Stimulated activated CD8-positive, alpha-beta memory T cell treated with anti-CD3 and anti-CD28 coated beads, Interleukin-12 subunit alpha, Interleukin-12 subunit beta, amount 100 ng/mL, for 4 hours (primary cell): ENCODE measurements at regions not wholly inside any gene's neighbourhood (a gene's known extent, or its start where the extent isn't known, plus 50 kb on each side); places are given as distances from the start of the nearest gene placed in this dataset.
"Not testable (repeated sequence)": the region's sequence is repeated elsewhere in the genome, so short reads cannot be mapped to it uniquely, and the experiment has no call there.

Source experiments
- DNase-seq: peaks from one replicate; pipeline ENCODE4 v3.0.0-alpha.2; 2020; ENCODE audit warnings: low read depth

DNA sequence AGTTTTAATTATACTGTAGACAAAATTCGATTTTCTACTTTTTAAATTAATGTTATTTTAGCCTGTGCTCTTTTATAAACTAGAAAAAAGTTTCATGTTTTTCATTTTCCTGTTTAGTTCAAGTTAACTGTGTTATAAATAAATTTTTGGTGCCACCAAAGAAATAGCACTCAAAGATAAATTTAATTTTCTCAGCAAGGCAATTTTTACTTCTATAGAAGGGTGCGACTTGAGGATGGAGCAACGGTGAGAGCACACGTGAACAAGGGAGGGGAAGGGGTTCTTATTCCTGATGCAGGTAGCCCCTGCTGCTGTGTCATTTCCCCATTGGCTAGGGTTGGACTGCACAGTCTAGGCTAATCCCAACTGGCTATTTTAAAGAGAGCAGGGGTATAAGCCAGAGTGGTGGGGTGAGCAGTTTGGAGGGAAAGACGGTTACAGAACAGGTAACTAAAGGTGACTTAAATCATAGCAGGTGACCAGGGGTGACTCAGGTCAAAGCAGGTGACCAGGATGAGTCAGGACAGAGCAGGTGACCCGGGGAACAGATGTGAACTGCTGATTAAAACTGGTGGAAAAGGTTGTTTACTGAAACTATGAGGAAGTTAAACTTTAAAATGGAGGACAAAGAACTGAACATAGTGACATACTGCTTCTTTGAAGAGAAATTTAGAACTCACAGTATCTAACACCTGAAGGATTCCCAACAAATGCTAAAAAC, 104.6 kb upstream of the GPBP1 start:
- DNase-seq, result no peak

DNA sequence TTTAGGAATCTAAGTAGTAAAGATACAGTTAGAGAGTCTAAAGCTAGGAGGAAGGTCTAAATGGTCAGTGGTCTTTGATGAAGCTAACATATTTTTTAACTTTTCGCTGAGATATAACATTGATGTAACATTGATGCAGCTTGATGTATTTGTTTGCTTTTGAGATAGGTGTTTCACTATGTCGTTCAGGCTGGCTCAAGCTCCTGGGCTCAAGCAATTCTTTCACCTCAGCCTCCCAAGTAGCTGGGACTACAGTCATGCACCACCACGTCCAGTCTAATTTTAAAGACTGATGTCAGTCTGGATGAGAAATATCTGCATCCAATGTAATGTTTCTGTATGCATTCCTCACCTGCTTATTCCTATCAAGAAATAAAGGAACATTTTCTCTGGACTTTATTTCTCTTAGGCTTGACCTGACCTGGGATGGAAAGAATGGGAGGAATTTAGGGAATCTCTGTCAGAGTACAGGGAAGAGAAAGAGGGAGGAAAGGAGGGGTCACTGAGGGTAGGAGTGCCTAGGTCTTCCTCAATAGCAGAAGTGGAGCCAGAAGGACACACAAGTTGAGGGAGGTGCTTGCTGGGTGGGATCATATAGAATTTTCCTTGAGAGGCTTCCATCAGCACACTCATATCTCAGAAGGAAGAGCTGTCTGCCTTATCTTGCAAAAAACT, 101.5 kb upstream of the GPBP1 start:
- no peak for DNase-seq

DNA sequence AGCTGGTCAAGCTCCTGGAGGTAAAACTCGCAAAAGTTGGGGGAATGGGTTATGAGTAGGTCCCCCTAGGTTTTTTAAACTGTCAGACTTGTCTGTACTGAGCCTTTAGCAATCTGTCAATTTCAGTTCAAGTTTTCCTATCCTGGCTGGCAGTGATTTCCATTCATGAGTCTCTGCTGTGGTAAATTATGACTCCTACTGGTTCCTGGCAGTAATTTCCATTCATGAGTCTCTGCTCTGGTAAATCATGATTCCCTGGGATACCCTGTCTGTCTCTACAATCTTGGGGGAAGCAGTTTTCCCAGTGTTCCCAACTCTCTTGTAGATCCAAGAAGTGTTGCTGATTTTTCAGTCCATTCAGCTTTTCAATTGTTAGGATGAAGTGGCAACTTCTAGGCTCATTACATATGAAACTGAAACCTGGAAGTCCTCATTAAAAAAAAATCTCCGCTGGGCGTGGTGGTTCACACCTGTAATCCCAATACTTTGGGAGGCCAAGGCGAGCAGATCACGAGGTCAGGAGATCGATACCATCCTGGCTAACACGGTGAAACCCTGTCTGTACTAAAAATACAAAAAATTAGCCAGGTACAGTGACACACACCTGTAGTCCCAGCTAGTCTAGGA, 91.3 kb upstream of the GPBP1 start:
- no peak for DNase-seq

DNA sequence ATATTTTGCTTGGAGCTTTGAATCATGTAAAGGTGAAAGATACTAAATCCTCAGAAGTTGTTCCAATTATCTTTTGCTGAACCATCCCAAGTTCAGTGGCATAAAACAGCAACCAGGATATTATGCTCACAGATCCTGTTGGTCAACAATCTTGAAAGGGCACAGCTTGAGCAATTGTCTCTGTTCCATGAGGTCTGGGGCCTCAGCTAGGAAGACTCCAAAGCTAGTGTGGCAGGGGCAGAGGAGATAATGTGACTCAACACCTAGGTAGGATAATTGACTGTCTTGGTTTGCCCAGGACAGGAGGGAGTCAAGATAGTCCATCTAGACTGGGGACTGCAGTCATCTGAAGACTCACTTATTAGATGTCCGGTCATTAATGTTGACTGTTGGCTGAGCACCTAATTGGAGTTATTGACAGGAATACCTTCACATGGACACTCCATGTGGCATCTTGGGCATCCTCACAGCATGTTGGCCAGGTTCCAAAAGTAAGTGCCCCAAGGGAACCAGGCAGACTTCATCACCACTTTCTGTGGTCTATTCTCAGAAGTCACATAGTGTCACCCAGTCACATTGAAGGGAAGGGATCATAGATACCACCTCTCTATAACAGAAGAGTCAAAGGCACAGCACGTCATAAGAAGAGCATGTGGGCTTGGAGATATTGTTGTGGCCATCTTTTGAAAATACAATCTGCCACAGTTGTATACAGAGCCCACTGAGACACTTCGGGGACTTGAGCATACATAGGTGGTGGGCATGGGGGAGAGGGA, 88.4 kb upstream of the GPBP1 start:
- no peak for DNase-seq

DNA sequence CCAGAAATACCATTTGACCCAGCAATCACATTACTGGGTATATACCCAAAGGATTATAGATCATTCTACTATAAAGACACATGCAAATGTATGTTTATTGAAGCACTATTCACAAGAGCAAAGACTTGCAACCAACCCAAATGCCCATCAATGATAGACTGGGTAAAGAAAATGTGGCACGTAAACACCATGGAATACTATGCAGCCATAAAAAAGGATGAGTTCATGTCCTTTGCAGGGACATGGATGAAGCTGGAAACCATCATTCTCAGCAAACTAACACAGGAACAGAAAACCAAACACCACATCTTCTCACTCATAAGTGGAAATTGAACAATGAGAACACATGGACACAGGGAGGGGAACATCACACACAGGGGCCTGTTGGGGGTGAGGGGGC, 85.9 kb upstream of the GPBP1 start:
- DNase-seq, result not testable (repeated sequence)

DNA sequence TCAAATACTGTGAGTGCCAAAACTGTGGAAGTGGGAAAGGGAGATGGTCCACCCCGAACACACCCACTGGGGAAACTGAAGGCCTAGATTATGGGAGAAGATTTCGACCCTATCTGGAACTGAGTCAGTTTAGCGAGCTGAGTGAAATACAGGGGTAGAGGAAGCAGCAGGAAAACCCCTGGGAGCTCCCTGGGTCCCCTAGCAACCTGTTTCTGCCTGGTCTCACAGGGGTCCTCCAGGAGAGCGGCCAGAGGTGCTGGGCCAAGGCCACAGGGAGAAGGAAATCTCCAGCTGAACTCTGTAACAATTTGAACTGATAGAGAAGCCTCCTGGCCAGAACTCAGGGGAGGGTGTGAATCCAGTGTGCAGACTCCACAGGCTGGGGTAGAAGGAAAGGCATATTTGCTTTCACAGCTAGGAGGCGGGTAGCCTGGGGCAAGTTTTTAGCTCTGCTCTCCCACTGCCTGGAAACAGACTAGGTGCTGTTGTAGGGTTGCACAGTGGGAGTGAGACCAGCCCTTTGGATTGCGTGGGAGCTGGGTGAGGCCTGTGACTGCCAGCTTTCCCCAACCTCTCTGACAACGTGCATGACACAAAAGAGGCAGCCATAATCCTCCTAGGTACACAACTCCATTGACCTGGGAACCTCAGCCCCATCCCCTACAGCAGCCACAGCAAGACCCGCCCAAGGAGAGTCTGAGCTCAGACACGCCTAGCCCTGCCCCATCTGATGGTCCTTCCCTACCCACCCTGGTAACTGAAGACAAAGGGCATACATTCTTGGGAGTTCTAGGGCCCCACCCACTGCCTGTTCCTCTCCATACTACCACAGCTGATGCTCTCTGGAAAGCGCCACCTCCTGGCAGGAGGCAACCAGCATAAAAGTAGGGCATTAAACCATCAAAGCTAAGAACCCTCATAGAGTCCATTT, 78.8 kb upstream of the GPBP1 start:
- no peak for DNase-seq

DNA sequence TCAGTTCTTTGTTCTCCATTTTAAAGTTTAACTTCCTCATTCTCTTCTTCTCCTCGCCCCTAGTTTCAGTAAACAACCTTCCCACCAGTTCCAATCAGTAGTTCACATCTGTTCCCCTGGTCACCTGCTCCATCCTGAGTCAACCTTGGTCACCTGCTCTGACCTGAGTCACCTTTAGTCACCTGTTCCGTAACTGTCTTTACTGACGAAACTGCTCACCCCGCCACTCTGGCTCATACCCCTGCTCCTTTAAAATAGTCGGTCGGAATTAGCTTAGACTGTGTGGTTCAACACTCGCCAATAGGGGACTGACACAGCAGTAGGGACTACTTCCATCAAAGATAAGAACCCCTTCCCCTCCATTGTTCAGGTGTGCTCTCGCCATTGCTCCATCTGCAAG, 76.3 kb upstream of the GPBP1 start:
- no peak for DNase-seq

DNA sequence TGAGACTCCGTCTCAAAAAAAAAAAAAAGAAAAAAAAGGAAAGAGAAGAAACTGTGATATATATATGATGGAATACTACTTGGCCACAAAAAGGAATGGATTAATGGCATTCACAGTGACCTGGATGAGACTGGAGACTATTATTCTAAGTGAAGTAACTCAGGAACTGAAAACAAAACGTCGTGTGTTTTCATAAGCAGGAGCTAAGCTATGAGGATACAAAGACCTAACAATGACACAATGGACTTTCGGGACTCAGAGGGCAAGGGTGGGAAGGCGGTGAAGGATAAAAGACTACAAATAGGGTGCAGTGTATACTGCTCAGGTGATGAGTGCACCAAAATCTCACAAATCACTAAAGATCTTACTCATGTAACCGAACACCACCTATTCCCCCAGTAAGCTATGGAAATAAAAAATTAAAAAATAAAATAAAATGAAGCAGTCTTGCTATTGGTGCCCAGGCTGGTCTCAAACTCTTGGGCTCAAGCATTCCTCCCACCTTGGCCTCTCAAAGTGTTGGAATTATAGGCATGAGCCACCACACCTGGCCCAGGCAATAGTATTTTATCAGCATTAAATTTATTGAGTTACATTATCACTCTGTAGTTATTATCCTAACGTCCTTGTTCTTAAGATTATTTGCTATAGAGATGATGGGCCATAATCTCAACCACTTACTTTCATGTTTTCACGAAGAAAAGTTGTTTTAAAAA, 71.5 kb upstream of the GPBP1 start:
- DNase-seq, result no peak

DNA sequence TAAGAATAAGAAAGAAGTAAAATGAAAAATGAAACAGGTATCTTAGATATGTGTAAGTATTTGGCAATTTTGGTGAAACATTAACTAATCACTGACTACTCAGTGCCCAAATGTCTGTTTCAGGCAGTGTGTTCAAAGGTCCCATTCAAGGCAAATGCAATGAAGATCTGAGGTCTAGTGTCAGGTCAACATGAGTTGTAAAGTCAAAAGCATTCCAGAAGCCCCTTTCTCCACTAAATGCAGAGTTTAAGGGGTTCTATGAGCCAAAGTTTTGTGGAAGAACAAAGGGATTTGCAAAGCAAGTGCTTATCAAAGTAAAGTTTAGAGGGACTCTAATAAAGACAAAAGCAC, 71.0 kb upstream of the GPBP1 start:
- no peak for DNase-seq

DNA sequence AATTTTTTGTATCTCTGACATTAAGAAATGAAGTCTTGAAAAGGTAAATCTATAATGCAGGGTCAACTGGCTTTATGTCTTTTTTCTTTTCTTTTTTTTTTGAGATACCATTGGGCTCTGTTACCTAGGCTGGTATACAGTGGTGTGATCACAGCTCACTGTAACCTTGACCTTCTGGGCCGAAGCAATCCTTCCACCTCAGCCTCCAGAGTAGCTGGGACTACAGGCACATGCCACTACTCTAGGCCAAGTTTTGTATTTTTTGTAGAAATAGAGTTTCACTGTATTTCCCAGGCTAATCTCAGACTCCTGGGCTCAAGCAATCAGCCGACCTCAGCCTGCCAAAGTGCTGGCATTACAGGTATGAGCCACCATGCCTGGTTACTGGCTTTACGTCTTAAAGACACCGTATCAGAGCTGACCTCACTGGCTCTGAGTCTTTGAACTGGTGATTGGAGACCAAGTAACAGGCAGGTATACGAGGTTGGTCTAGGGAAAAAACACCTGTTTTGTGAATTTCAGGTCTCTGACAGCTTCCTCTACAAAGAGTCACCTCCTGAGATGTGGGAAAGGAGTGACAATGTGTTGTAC, 70.4 kb upstream of the GPBP1 start:
- no peak for DNase-seq

DNA sequence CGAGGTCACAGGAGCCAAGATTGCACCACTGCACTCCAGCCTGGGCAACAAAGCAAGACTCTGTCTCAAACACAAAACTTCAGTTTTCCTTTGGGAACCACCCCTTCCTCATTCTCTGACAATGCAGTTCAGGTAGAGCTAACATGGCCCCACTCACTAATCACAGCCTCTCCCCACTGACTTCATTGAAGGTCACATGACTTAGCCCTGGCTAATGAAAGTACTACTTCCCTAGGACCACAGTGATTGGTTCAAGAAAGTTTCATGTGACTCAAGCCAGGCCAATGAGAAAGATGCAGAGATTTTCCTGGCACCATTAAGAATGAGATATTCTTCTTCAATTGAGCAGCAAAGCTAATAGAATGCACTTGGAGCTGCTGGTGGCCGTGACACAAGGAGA, 67.2 kb upstream of the GPBP1 start:
- no peak for DNase-seq

DNA sequence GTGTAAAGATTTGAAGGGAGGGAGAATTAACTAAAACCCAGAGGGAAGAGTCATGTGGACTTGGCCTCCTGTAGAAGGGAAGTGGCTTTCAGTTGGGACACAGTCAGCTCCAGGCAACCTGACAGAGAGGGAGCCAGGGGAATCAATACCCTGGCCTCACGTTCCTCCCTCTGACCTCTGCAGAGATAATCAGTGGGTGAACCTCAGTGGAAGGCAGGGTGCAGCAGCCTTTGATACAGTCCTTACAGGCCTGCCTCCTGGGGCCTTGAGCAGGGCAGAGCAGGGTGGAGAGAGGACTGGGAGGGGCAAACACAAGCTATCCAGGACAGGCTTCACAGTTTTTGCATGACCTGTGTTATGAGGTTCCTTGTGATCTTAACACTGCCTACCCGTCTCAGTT, 61.9 kb upstream of the GPBP1 start:
- DNase-seq, result no peak

DNA sequence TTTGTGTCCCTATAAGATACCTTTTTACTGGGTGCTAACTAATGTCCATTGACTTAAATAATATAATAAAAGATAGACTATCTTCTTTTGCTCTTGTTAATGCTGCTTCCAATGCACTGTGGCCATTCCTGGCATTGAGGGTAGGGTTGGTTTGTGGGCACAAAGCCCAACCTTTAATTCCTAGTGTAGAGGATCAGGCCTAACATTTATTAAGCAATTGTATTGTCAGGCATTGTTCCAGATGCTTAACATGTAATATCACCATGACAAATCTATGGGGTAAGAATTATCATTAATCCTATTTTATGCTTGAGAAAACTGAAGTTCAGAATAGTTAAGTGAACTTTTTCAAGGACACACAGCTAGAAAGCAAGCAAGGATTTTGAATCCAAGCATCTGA, 60.4 kb upstream of the GPBP1 start:
- no peak for DNase-seq

DNA sequence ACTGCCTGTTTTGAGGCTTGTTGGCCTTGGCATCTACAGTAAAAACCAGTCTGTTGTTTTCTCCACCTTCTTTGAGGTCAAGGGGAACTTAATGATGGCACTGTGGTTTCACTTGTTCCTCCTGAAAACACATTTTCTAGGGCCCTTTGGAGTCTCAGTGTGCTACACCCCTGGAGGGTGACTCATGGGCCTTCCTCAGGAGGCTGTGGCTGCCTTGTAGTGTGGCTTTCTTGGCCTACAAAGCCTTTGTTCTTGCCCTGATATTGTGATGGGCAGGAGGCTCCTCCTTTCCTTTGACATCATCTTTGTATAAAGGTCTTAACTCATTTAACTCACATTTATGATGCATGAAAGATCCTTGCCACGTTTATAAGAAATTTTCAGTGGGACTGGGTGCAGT, 56.3 kb upstream of the GPBP1 start:
- DNase-seq, result peak; percentile 28

DNA sequence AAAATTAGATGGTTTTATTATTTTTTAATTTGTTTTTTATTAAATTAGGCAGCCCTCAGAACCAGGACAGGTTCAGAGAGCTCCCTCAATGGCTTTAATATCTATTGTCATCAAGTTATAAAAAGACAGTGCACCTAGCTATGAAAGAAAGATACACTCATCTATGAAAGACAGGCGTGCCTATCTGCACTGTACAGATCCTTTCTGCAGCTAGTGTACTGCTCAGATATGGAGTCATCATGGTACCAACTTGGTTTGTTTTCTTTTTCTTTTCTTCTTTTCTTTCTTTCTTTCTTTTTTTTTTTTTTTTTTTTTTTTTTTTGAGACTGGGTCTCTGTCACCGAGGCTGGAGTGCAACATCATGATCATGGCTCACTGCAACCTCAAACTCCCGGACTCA, 54.8 kb upstream of the GPBP1 start:
- DNase-seq, result no peak

DNA sequence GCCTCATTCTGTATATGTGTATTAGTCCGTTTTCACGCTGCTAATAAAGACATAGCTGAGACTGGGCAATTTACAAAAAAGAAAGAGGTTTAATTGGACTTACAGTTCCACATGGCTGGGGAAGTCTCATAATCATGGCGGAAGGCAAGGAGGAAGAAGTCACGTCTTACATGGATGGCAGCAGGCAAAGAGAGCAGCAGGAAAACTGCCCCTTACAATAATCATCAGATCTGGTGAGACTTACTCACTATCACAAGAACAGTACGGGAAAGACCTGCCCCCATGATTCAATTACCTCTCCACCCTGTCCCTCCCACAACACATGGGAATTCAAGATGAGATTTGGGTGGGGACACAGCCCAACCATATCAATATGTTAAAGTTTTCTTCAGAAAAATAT, 49.8 kb upstream of the GPBP1 start:
- no peak for DNase-seq
